Liver (tissue), 3 donors: ENCODE measurements at regions not wholly inside any gene's neighbourhood (a gene's known extent, or its start where the extent isn't known, plus 50 kb on each side); places are given as distances from the start of the nearest gene placed in this dataset.

Source experiments
- GABPA ChIP-seq, 2 donors: IDR thresholded peaks in 1 of 2; conservative IDR thresholded peaks in 1 of 2; 2 replicates each; pipeline ENCODE4 v1.6.1; 2016; ENCODE audit warnings: antibody characterized with exemption in 2 of 2, mild to moderate bottlenecking in 1 of 2, moderate library complexity in 1 of 2
- RAD21 ChIP-seq, 2 donors: IDR thresholded peaks; 2 replicates each; pipeline ENCODE4 v1.6.1; 2016; ENCODE audit warnings: antibody characterized with exemption in 2 of 2, mild to moderate bottlenecking in 2 of 2
- RXRA ChIP-seq, 2 donors: IDR thresholded peaks; 2 replicates each; pipeline ENCODE4 v1.6.1; 2017 to 2018; ENCODE audit warnings: antibody characterized with exemption in 2 of 2, mild to moderate bottlenecking in 1 of 2
- SP1 ChIP-seq: IDR thresholded peaks from 2 replicates; pipeline ENCODE4 v1.6.1; 2018; ENCODE audit warnings: antibody characterized with exemption, mild to moderate bottlenecking
- TAF1 ChIP-seq: conservative IDR thresholded peaks from 2 replicates; pipeline ENCODE4 v1.6.1; 2016; ENCODE audit warnings: antibody characterized with exemption, mild to moderate bottlenecking
- YY1 ChIP-seq: IDR thresholded peaks from 2 replicates; pipeline ENCODE4 v1.6.1; 2016; ENCODE audit warnings: antibody characterized with exemption, mild to moderate bottlenecking
- TF ChIP-seq, protein P1 (sequence below): fragments of 150-350 bp; IDR thresholded peaks from 2 replicates; pipeline ENCODE4 v1.5.1; 2017; ENCODE audit warnings: improper control_type of control experiment, low read depth, low read length; ENCODE audit not compliant: missing input control
- TF ChIP-seq, protein P2 (sequence below): IDR thresholded peaks from 2 replicates; pipeline ENCODE4 v1.6.1; 2016; ENCODE audit warnings: antibody characterized with exemption
- TF ChIP-seq, protein P3 (sequence below): IDR thresholded peaks from 2 replicates; pipeline ENCODE4 v1.6.1; 2016; ENCODE audit warnings: antibody characterized with exemption
- donor health status: healthy.
- donor health status: healthy.

DNA sequence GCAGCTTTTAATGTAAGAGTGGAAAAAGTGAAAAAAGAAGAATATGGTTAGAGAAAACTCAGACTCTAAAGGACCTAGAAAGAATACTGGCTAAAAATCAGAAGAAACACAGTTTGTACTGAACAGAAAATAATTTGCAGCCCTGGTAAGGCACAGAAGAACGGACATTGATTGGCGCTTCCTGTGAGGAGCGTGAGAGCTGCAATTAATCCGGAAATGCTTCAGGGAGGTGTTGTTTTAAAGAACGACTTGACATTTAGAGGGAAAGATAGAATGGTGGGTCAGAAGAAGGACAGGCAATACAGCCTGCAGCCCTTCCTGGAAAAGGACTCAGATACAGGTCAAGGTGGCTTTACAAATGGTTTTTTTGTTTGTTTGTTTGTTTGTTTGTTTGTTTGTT lies 151.3 kb upstream of the TSC22D2 start:
- TF ChIP-seq, protein P1, sequence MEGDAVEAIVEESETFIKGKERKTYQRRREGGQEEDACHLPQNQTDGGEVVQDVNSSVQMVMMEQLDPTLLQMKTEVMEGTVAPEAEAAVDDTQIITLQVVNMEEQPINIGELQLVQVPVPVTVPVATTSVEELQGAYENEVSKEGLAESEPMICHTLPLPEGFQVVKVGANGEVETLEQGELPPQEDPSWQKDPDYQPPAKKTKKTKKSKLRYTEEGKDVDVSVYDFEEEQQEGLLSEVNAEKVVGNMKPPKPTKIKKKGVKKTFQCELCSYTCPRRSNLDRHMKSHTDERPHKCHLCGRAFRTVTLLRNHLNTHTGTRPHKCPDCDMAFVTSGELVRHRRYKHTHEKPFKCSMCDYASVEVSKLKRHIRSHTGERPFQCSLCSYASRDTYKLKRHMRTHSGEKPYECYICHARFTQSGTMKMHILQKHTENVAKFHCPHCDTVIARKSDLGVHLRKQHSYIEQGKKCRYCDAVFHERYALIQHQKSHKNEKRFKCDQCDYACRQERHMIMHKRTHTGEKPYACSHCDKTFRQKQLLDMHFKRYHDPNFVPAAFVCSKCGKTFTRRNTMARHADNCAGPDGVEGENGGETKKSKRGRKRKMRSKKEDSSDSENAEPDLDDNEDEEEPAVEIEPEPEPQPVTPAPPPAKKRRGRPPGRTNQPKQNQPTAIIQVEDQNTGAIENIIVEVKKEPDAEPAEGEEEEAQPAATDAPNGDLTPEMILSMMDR = no peak
- TF ChIP-seq RAD21 (IDR thresholded peaks at IDR 0.05) (no peak), TAF1 (no peak), YY1 (no peak), RXRA (IDR thresholded peaks at IDR 0.05) (no peak), GABPA (IDR thresholded peaks at IDR 0.05 in 1 of 2, conservative IDR thresholded peaks at IDR 0.05 in 1 of 2) (no peak), SP1 (no peak)
- TF ChIP-seq, protein P2, sequence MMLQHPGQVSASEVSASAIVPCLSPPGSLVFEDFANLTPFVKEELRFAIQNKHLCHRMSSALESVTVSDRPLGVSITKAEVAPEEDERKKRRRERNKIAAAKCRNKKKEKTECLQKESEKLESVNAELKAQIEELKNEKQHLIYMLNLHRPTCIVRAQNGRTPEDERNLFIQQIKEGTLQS = no peak
- TF ChIP-seq, protein P3, sequence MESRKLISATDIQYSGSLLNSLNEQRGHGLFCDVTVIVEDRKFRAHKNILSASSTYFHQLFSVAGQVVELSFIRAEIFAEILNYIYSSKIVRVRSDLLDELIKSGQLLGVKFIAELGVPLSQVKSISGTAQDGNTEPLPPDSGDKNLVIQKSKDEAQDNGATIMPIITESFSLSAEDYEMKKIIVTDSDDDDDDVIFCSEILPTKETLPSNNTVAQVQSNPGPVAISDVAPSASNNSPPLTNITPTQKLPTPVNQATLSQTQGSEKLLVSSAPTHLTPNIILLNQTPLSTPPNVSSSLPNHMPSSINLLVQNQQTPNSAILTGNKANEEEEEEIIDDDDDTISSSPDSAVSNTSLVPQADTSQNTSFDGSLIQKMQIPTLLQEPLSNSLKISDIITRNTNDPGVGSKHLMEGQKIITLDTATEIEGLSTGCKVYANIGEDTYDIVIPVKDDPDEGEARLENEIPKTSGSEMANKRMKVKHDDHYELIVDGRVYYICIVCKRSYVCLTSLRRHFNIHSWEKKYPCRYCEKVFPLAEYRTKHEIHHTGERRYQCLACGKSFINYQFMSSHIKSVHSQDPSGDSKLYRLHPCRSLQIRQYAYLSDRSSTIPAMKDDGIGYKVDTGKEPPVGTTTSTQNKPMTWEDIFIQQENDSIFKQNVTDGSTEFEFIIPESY = no peak
